Suppressor macrophage treated with lipopolysaccharide for 1 hour (primary cell): ENCODE measurements at regions not wholly inside any gene's neighbourhood (a gene's known extent, or its start where the extent isn't known, plus 50 kb on each side); places are given as distances from the start of the nearest gene placed in this dataset.
A peak's percentile ranks its signal among the peaks of the same experiment; 100 is the strongest.

Experiments
- DNase-seq, 3 donors: peaks; one replicate each; pipeline ENCODE4 v3.0.0-alpha.2; 2020 to 2022

DNA sequence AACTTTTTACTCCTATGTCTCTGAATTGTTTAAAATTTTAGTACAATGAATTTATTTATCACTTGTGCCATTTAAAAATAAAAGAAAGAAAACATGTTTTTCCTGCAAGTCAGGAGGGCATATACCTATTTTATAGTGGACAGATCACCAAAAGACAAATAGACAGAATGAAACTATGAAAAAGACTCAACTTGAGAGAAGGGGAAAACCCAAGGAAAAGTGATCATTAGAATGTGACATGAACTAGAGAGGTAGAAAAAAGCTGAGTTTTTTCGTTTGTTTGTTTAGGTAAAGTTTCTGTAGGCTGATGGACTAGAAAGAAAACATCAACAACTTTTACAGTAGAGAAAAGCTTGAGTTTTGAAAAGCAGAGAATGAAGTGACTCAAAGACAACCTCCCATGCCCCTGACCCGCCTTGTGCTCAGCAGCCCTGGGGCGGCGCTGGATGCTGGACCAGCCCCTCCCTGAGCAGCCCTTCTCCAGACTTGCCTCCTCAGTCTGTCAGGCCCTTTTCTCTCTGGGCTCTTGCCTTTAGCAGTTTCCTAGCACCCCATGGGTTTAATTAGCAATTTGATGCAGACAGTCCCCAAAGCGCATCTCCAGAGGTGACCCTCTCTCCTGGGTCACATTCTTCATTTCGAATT, 95.1 kb upstream of the ARID2 start:
- no peak for DNase-seq

- DNase-seq, result no peak
Observed at GRCh38 chr12:45637242-45637641, 92.3 kb upstream of the ARID2 start.

- no peak for DNase-seq
Observed at GRCh38 chr12:45637706-45638105, 91.8 kb upstream of the ARID2 start.

DNA sequence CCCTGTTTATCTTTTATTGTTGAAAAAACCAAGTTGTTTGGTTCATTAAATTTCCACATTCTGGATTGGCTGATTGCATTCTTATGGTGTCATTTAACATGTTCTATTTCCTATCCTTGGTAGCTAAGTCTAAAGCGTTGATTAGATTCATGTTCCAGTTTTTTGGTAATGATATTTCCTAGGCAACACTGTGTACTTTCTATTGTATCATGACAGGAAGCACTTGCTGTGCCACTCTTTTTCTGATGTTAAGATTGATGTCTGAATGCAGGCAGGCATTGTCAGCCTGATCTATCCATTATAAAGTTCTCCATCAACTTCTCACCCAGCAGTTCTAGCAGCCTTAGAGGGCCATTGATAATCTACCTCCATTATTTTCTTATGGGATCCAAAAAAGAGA, 91.1 kb upstream of the ARID2 start:
- no peak for DNase-seq

GRCh38 chr12:45644541-45644940, 85.0 kb upstream of the ARID2 start:
- DNase-seq, result peak; percentile 62 to 72 (median 65)

GRCh38 chr12:45646851-45647581, 82.5 kb upstream of the ARID2 start:
- DNase-seq, result no peak

DNA sequence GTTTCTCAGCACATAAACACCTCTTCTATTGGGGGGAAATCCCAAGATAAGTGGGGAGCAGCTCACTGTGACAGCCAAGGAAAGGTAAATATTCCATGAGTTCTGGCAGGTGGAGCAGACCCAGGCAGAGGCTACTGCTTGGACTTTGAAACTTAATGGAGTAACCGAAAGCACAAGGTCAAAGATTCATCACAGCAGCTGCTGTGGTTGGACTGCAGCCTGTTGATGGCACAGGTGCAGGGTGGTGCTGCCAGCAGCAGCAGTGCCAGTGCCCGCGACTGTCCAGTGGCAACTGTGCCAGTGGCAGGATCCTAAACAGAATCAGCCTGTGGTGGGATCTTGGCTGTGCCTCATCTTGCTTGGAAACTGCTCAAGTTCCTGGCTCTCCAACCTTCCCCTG, 81.4 kb upstream of the ARID2 start:
- DNase-seq, result no peak

GRCh38 chr12:45651029-45651428, 78.5 kb upstream of the ARID2 start:
- DNase-seq, result no peak

DNA sequence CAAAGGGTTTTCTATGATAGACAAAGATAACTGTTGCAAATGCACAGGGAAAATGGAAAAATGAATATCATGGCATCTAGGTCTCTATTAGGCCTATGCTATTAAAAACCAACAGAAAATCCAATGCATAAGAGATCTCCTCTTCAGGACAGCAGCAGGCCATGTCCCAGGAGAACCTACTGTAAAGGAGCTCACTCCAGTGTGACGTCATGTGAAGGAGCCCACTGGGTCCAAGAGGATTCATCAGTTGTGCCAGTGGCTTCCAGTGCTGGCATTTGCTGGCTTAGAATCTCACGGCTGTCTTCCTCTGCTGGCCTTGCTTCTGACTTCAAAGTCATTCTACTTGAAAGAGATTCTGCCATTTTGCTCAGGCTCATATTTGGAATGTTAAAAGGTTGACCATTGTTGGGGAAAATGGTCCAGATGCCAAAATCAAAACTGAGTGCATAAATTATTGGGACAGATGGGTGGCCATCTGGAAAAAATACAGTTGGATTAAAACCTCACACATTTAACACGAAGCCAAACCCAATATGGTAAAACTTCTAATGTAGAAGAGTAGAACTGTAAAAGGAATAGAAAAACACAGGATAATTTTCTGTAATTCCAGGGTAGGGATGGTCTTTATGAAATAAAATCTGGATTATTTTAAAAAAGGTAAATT, 75.4 kb upstream of the ARID2 start:
- DNase-seq, result no peak

DNA sequence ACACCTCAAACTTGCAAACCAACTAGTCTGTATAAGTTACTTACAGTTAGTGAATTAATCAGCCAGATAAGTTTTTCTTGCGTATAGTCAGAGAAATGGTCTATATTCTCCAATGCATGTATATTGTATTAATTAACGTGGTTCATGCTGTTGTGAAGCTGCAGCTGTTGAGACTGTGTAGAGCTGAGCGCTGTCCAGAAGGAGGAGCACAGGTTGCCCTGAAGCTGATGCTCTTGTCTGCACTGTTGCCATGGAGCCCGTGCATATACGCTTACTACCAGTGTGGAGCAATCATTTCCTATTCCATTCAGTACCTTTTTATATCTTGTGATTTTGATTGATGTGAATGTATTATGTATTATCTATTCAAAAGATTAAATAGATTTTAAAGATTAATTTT, 74.3 kb upstream of the ARID2 start:
- DNase-seq, result peak in 1 of 3 donors; percentile 15

DNA sequence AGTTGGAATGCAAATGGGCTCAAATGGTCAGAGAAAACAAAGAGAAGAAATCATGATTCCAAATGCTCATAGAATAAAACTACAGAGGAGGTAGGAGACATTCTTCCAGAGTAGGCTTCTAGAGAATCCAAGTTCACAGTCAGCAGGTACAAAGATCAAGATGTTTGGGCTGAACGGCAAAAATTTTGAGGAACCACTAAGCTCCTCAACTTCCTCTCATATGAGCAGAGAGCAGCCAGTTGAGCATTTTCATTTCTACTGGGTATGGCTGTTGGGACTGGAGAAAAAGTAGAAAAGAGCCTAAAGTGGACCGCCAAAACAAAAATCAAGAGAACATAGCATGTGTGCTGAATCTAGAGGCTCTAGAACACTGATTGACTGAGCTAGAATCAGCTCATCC, 73.8 kb upstream of the ARID2 start:
- peak in 1 of 3 donors; percentile 25 for DNase-seq

DNA sequence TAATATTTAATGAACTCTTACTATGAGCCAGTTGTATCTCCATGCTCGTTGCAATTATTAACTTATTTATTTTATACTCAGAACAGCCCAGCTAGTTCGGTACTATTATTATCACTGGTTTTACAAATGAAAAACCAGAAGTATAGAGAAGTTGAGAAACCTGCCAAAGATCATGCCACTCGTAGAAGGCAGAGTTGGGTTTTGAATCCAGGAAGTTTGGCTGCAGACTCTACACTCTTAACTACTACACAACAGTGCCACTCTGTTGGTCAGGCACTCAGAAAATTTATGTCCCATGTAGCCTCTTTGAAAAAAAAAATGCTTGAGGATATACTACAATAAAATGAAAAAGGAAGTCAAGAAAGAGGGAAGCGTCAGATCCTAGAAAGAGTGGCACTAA, 71.5 kb upstream of the ARID2 start:
- peak in 2 of 3 donors; percentile 22 to 24 for DNase-seq

GRCh38 chr12:45660330-45660729, 69.2 kb upstream of the ARID2 start:
- peak; percentile 32 to 45 (median 39) for DNase-seq

DNA sequence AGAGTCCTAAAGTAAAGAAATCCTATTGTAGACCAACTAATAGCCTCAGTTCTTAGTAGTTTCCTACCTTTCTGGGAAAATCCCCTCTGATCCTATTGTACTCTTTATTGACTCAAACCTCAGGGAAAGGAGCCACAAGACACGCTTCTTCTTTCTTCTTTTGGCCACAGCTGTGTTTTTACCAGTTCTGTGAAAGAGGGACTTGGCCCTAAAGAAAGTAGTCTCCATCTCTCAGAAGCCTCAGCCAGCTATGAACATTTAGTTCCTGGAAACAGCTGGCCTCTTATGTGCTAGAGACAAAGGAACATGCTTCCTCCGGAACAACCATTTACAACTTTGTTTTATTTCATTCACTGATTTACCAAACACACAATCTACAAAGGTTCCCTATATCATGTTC, 66.1 kb upstream of the ARID2 start:
- peak; percentile 9 to 38 (median 23) for DNase-seq

DNA sequence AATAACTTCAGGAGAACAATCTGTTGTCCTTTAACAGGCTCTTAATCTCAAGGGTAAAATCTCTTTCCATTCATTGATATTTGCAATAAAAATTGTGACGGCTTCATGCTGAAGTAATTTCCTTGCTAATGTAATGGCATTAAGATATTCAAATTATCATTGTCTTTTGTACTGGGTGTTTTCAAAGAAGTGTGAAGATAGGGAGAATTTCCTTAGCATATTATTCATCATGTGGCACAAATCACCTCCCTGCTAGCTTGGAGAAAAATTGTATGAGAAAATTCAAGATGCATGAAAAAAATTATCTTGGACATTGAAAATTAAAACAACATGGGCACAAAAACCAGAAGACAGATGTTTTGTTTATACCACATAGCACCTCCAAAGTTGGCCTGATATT, 63.6 kb upstream of the ARID2 start:
- no peak for DNase-seq

- peak; percentile 70 to 86 (median 71) for DNase-seq
Observed at GRCh38 chr12:45666396-45666795, 63.1 kb upstream of the ARID2 start.

GRCh38 chr12:45666816-45667215, 62.7 kb upstream of the ARID2 start:
- peak in 2 of 3 donors; percentile 17 to 42 for DNase-seq

DNA sequence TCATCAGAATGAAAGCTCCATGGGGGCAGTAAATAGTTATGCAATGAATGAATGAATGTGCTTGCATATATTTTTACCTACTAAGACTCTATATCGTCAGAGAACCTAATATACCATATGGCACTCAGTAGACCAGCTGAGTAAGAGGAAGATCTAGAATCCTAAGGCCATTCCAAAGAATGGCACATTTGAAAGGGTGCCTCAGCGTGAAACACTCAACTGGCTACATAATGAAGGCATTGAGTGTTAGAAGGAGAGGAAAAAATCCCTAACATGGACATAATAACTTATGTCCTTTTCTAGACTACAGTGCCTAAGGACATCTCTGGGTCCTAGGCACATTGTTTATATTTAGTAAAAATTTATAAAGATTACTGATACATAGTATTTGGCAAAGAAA, 61.7 kb upstream of the ARID2 start:
- DNase-seq, result no peak

DNA sequence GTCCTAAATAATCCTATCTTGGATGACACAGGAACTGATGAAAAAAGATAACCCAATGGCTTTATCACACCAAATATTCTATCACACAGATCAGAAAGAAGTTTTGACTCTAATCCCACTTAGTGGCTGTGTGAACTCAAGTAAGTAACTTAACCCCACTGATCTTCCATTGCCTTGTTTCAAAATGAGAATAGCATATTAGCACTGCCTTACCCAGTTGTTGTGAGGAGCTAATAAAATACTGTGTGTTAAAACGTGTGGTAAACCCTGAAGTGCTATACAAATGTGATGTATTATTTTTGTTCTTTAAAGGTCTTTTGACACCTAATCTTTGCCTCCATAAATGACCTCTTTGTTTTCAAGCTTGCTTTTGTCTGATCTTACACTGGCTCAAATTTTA, 60.9 kb upstream of the ARID2 start:
- DNase-seq, result no peak

DNA sequence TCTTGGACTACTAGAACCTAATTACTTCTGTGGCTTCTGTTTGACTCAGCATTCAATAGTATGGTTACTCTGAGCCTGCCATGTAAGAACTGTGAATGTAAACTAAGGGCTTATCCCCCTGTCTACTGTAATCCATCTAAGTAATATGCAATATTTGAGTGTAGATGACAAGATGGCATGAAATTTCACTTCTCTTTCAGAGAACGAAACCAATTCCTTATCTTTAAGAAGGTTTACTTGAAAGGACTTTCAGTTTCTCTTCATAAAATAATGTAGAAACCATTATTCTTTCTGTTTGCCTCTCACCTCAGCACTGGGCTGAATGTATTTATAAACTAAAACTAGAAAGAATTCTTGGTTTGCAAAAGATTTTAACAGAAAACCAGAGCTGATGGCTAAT, 60.4 kb upstream of the ARID2 start:
- DNase-seq, result peak; percentile 25 to 77 (median 55)

DNA sequence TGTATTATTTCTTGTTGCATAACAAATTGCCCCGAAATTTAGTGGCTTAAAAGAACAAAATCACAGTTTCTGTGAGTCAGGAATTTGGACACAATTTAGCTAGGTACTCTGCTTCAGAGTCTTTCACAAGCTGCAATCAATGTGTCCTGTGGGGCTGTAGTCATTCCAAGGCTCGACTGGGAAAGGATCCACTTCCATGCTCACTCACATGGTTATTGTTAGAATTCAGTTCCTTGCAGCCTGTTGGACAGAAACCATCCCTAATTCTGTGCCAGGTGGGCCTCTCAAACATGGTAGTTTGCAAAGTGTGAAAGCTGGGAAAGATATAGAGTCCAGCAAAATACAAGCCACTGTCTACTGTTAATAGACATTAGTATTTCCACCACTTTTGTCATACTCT, 59.7 kb upstream of the ARID2 start:
- DNase-seq, result no peak

DNA sequence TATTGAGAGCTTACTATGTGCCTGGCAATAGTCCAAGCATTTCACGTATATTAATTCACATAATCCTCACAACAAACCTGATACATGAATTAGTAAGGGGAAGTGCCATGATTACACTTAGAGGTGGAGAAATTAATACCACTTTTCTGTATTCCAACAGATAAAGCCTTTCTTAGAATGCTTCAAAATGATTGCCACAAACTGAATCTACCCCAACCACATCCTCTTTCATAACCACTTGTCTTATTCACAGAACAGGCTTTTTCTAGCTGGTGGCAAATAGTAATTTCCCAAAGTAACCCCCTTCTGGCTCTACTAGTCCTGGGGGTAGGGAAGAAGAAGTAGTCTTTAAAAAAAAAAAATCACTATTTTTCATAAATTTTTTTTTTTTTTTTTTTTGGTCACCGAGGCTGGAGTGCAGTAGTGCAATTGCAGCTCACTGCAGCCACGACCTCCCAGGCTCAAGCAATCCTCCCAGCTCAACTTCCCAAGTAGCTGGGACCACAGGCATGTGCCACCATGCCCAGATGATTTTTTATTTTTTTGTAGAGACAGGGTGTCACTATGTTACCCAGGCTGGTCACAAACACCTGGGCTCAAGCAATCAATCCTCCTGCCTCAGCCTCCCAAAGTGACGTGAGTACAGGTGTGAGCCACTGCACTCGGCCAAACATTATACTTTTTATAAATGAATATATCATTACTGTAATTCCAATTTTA, 59.0 kb upstream of the ARID2 start:
- peak; percentile 67 to 88 (median 87) for DNase-seq

DNA sequence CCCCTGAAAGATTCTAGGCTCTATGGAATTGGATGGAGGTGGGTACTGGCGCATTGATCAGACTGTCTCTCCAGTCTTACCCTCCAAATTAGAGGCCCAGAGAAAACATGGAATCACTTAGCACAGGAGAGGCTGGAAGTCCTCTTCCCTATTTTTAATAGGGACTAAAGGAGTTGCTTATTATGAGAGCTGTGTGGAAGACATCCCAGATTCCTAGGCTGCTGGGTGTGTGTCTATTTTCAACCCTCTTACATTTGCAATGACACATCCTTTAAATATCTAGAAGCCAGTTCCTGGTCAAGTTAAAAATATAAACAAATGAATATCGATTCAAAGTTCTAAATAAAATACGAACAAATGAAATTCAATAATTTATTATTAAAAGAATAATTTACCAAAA, 58.3 kb upstream of the ARID2 start:
- DNase-seq, result no peak
